ENCODE measurements at regions not wholly inside any gene's neighbourhood (a gene's known extent, or its start where the extent isn't known, plus 50 kb on each side); places are given as distances from the start of the nearest gene placed in this dataset.

GRCh38 chr12:116434155-116435011 lies 124.8 kb upstream of the MAP1LC3B2 start:
- no peak for TF ChIP-seq CTCF (conservative IDR thresholded peaks at IDR 0.05; ENCODE audit: low read depth)
- H3K27ac ChIP-seq, result peak overlapping the region; percentile 94
- DNase-seq (ENCODE audit: low spot score), result peak; percentile 78
- ChIA-PET CTCF (interaction anchor here (0.7 kb wide), 1 partner anchor 167 kb away, joined by 3 read pairs; no protein-coding TSS in a partner anchor), POLR2A (ENCODE audit: low non-redundant PET) (no interaction called here)

GRCh38 chr12:116435984-116436383 lies 123.2 kb upstream of the MAP1LC3B2 start:
- TF ChIP-seq CTCF (conservative IDR thresholded peaks at IDR 0.05; ENCODE audit: low read depth), result no peak
- POLR2A ChIA-PET (ENCODE audit: low non-redundant PET), result no interaction called here
- CTCF ChIA-PET, result no interaction called here

GRCh38 chr12:116436561-116437249 lies 122.5 kb upstream of the MAP1LC3B2 start:
- ChIA-PET CTCF (no interaction called here), POLR2A (ENCODE audit: low non-redundant PET) (no interaction called here)
- TF ChIP-seq CTCF (conservative IDR thresholded peaks at IDR 0.05; ENCODE audit: low read depth), result no peak
- peak overlapping the region; percentile 34 for H3K27ac ChIP-seq
- DNase-seq (ENCODE audit: low spot score), result no peak

More at GRCh38 chr12:116435984-116436383, 123.2 kb upstream of the MAP1LC3B2 start:
- peak overlapping the region; percentile 34; the same call in 1 of the 2 replicates for H3K27ac ChIP-seq
- DNase-seq (ENCODE audit: low spot score), result no peak

- no peak for DNase-seq (ENCODE audit: low spot score)
- CTCF ChIA-PET, result no interaction called here
- POLR2A ChIA-PET (ENCODE audit: low non-redundant PET), result no interaction called here
- TF ChIP-seq CTCF (conservative IDR thresholded peaks at IDR 0.05; ENCODE audit: low read depth), result no peak
- H3K27ac ChIP-seq, result peak overlapping the region; percentile 3; the same call in 1 of the 2 replicates
These were observed 117.9 kb upstream of the MAP1LC3B2 start for GRCh38 chr12:116441292-116441691.

- ChIA-PET POLR2A (ENCODE audit: low non-redundant PET) (no interaction called here), CTCF (interaction anchor here (0.6 kb wide), 1 partner anchor 18 kb away, joined by 3 read pairs; no protein-coding TSS in a partner anchor)
- H3K27ac ChIP-seq, result peak overlapping the region; percentile 80; the same call in 1 of the 2 replicates
- no peak for DNase-seq (ENCODE audit: low spot score)
- no peak for TF ChIP-seq CTCF (conservative IDR thresholded peaks at IDR 0.05; ENCODE audit: low read depth)
These were observed 116.9 kb upstream of the MAP1LC3B2 start for GRCh38 chr12:116442304-116442703.

GRCh38 chr12:116442946-116443345 lies 116.2 kb upstream of the MAP1LC3B2 start:
- DNase-seq (ENCODE audit: low spot score), result no peak
- peak overlapping the region; percentile 80 for H3K27ac ChIP-seq
- POLR2A ChIA-PET (ENCODE audit: low non-redundant PET), result no interaction called here
- CTCF ChIA-PET, result interaction anchor here (0.6 kb wide), 1 partner anchor 17 kb away, joined by 3 read pairs; no protein-coding TSS in a partner anchor
- TF ChIP-seq CTCF (conservative IDR thresholded peaks at IDR 0.05; ENCODE audit: low read depth), result no peak
